ENCODE measurements at regions not wholly inside any gene's neighbourhood (a gene's known extent, or its start where the extent isn't known, plus 50 kb on each side); places are given as distances from the start of the nearest gene placed in this dataset.
"Not testable (repeated sequence)": the region's sequence is repeated elsewhere in the genome, so short reads cannot be mapped to it uniquely, and the experiment has no call there.

DNA sequence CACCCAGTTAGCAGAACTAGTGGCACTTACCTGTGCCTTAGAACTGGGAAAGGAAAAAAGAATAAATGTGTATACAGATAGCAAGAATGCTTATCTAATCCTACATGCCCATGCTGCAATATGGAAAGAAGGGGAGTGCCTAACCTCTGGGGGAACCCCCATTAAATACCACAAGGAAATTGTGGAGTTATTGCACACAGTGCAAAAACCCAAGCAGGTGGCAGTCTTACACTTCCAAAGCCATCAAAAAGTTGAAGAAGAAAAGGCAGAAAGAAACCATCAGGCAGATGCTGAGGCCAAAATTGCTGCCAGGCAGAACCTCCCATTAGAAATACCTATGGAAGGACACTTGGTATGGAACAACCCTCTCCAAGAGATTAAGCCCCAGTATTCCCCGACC lies 246.1 kb upstream of the BTG1 start:
- ATAC-seq, result not testable (repeated sequence)

DNA sequence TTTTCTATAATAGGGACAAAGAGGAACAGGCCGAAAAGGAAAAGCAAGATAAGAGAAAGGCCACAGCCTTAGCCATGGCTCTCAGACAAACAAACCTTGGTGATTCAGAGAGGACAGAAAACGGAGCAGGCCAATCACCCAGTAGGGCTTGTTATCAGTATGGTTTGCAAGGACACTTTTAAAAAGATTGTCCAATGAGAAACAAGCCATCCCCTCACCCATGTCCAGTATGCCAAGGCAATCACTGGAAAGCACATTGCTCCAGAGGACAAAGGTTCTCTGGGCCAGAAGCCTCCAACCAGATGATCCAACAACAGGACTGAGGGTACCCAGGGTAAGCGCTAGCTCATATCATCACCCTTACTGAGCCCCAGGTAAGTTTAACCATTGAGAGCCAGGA lies 243.8 kb upstream of the BTG1 start:
- no peak for ATAC-seq

DNA sequence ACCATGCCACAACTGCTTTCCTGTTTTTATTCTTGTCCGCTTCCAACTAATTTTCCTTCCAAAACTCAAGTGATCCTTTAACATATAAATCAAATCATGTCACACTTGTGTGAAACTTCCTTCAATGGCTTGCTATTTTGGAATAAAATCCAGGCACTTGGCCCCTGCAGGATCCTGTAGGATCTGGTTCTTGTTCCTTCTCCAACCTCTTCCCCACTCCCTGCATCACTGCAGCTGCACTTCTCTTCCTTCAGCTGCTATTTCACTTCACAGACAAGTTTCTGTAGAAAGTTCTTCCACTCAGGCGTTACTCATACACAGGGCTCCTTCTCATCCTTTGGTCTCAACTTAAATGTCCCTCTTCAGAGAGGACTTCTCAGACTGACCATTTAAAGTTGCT lies 239.7 kb upstream of the BTG1 start:
- ATAC-seq, result no peak

DNA sequence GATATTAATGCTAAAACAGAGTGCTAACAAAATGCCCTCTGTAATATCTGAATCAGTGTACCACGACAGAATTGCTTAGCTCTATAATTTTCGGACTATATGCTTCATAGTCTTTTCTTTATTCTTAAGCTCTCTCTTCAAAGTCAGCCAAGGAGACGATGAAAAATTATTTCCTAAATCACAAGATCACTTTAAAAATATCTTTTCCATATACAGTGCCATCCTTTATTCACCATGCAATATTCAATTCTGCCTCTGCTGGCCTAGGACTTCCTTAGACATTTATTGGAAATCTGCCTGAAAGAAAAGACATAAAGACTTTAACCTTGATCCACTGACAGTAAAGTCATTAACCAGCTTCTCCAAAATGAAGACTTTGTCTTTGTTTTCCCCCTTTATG lies 238.9 kb upstream of the BTG1 start:
- no peak for ATAC-seq

DNA sequence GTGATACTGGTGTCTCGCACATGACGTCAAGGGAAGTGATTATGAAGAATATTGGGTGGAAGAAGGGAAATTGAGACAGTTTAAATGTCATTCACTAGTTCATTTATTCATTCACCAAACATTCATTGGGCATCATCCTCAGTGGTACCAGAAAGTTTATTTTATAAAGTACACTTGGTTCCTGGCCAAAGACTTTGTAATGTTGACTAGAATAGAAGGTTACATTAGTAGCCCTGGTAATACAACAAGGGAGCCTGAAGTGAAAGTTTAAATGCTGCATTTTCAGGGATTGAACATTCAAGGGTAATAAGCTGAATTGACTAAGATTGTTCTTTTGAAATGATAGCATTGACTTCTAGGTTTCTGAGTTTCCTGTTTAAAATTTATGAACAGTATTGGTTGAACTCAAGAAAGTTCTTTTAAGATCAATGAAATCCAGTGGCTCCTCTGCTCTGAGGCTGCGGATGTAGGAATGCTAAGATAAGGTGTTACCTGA lies 236.8 kb upstream of the BTG1 start:
- no peak for ATAC-seq

DNA sequence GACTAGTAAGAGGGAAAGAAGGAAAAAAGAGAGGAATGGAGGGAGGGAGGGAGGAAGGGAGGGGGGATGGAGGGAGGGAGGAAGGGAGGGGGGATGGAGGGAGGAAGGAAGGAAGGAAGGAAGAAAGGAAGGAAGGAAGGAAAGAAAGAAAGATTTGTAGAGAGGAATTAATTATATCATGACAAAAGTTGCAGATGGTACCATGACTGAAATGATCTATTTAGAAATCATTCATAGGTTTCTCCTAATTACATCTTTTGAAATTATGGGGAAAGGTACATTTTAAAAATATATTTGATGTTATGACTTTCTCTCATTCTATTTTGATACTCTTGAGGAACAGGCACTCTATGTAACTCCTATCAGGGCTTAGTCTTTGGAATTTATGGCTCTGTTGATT lies 236.2 kb upstream of the BTG1 start:
- no peak for ATAC-seq

DNA sequence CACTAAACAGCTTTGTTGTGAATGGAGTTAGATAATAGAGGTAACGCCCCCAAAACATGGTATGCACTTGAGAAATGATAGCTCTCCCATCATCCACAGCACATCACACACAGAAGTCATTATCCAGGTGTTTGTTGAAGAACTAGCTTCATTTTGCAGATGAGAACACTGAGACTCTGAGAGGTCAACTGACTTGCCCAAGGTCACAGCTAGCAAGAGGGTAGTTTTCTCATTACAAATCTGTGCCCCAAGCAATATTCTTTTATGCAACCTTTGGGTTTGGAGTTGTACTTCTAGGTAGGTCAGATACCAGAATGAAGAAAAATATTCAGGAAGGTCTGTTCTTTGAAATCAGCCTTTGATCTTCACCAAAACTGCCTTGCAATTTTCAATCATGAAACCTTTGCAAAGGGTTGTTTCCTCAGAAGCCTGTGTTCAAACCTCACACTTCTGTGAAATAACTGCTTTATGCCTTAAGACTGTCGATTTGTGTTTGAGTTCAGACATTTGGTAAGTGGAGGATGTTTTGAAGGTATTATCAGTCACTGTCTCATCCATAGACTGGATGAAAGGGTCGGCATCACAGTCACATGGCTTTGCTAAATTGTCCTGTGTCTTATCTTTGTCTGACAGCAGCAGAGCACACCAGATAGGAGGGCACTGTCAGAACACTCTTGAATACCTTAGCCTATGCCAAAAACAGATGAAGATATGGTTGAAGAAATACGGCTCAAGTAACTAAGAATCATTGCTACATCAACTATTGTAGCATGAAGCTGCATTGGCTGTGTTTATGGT lies 233.2 kb upstream of the BTG1 start:
- peak; percentile 64 to 73 for ATAC-seq

DNA sequence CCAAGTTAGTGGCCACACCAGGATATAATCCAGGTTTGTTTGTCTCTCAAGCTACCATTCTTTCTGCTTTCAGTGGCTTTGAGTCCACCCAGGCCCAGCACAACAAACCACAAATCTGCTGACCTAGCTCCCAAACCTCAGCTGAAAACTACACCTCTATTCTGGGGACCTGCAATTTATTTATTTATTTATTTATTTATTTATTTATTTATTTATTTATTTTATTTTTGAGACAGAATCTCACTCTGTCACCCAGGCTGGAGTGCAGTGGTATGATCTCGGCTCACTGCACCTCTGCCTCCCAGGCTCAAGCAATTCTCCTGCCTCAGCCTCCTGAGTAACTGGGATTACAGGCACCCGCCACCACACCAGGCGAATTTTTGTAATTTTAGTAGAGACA lies 229.9 kb upstream of the BTG1 start:
- ATAC-seq, result not testable (repeated sequence)

DNA sequence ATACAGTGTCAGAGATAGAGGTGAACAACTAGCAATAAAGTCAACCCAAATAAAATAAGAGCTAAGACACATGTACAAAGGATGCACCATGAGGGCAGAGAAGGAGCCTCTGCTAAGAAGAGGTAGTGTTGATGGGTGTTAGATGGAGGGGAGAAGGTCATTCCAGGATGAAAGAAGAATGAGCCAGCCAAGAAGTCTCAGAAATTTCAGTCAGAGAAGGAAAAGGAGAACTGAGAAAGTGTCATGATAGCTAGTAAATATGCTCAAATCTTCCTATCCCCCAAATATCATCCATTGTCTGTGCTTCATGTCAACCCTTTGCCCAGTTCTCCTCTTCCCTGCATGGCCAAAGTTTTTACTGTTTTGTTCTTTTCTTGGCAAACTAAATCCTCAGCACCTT lies 225.2 kb upstream of the BTG1 start:
- ATAC-seq, result no peak

DNA sequence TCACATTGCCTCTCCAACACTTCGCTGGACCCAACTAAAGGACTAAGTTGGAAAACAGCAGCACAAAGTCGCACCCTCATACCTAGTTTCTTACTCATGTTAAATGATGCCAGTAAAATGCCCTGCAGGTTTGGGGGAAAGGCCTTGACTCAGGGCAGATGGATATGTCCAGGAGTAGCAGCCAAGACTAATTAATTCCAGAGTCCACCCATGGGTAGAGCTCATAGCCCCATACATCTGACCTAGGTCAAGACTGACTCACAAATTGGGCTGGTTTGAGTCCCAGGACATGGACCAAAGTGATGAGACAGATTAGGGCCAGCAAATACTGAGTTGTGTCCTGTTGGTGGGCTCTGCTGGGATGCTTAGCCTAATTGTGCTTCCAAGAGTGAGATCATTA lies 224.0 kb upstream of the BTG1 start:
- no peak for ATAC-seq

DNA sequence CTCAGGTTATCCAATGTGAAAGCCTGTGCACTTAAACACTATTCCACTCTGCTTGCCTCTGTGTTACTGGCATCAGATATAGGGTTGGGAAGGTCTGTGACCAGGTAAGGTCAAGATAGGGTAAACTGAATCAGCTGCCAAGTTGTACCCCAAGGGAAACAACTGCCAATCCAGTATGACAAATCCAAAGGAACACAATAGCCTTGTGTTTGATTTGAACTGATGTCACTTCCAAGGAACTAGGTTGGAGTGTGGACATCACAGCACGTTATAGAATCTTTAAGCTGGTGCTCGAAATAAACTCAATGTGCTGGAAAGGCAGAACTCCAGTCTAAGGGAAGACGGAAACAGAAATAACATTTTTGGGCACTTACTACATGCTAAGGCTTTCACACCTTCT lies 223.4 kb upstream of the BTG1 start:
- ATAC-seq, result no peak

DNA sequence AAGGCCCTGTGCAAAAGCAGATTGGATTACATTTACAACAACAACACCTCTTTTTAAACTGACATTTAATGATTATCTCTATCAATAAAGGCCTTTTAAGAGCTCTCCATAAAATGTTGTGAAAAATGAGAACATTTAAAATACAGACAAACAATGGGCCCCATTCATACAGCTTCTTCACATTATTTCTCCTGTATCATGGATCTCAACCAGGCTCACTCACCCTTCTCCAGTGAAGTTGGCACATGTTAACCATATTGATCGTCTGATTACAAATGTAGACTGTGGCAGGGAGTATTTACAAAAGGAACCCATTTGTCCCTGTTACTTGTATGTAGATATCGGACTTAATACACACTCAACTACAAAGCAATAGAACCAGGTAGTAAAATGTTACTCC lies 220.2 kb upstream of the BTG1 start:
- no peak for ATAC-seq

DNA sequence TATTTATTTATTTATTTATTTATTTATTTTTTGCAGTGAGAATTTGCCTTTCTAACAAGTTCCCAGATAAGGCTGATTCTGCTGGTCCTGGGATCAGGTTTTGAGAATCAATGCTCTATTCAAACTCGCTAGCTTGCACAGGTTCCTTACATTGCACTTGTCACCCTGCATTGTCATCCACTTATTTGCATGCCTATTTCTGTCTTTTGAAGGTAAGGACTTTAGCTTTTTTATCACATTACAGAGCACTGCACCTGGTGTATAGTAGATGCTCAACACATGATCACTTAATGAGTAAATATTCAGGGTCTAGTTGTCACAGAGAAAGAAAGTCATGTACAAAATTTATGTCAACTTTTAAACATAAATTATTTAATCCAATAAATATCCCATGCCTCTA lies 219.7 kb upstream of the BTG1 start:
- no peak for ATAC-seq

DNA sequence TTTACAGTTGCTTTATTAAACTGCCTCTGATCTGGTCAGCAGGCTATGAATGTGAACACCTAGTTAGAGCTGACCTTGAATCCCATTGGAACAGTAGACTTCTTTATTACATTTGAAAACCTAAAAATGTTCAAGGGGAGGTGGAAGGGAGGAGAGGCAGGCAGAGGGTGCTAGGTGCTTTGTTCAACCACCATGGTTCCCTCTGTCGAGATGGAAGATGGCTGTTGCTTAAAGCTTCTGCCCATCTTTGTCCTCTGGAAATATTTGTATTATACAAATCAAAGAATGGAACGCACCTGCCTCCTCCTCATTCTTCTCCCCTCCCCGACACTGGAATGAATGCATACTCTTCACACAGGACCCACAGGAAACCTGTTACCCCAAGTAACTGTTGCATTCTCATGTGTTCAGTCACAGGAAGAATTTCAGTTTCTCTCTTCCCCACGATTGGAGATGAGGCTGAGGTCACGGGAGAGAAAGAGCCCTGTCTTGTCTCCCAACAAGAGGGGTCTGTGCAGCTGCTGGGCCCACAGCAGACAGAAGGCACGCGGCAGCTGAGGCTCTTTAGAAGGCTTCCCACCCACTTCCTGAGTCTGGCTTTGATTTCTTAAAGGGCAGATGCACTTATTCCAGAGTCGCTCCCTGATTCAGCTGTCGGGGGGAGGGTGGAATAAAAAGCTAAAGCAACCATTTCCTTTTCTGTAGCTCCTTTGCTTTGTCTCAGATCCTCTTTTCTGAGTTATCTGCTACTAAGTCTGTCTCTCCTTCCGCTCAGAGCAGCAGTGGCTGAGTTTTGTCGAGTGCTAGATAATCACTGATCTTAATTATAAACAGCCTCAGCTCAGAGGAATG lies 217.9 kb upstream of the BTG1 start:
- ATAC-seq, result peak; percentile 34 to 51

DNA sequence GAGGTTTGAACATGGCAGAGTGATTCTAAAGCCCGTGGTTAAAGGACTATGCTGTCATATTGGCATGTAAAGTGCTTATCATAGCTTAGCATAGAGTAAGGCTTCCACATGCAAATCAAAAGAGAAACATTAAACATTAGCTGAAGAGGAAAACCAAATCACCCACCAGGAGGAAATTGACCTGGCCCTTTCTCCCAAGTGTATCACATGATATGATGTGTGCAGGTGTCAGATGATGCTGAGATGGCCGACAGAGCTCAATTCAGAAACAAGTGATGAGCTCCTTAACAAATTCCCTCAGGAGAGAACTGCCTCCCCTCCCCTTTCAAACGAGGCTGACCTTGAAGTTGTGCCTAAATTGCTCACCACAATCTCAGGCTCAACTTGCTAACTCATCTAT lies 217.1 kb upstream of the BTG1 start:
- ATAC-seq, result peak; percentile 51 to 58

DNA sequence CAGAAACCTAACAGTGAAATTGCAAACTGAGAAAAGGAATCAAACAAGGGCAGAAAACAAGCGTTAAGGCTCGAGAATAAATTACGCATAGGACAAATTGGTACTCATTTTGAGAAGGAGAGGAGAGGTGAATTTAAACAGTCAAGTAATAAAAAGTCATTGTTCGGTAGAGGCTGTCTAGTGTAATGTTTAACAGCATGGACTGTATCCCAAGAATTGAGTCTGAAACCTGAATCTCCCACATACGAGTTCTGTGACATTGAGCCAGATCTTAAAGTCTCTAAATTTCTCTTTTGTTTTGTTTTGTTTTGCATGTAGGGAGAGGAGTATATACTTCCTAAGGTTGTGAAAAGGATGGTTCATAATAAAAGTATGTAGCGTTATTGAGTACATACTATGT lies 216.5 kb upstream of the BTG1 start:
- no peak for ATAC-seq

DNA sequence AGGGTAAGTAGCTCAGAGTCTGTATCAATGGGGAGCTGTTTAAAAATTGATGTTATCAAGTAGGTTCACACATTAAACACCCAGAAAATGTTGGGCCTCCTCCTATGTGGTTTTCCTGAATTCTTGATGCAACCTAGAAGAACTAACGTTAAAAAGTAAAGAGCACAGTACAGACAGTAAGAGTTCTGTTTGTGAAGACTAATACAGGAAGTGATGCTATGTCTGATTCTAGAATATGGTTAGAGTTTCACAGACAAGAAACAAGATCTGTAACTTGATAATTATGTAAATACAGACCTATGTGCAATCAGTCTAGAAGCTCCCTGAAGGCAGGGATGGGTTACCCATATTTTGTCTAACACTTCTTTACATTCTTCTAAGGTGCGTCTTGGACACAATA lies 214.9 kb upstream of the BTG1 start:
- ATAC-seq, result peak; percentile 60 to 65

DNA sequence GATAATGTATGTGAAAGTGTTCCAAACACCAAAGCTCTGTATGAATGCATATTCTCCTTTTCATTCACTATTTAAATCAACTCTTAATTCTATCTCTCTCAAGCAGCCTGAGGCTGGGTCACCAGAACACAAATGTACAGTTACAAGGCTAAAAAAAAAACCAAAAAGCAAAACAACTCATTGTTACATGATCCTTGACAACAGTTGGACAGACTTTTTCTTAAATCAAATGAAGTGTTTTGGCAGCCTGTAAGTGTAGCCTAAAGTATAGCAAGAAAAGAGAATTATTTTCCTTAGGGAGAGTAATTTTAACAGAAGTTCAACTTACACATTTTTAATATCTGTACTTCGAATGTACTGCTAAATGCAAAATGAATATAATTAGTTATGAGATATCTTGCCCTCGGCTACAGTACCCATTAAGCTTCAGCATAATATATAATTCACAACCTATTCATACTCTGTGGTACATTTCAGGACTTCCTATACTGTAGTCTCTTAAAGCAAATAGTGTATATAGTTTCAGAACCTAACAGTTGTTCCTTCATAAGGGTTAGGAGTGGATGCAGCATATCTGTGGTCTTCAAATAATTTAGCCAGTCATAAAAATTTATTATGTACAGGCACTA lies 214.0 kb upstream of the BTG1 start:
- no peak for ATAC-seq

DNA sequence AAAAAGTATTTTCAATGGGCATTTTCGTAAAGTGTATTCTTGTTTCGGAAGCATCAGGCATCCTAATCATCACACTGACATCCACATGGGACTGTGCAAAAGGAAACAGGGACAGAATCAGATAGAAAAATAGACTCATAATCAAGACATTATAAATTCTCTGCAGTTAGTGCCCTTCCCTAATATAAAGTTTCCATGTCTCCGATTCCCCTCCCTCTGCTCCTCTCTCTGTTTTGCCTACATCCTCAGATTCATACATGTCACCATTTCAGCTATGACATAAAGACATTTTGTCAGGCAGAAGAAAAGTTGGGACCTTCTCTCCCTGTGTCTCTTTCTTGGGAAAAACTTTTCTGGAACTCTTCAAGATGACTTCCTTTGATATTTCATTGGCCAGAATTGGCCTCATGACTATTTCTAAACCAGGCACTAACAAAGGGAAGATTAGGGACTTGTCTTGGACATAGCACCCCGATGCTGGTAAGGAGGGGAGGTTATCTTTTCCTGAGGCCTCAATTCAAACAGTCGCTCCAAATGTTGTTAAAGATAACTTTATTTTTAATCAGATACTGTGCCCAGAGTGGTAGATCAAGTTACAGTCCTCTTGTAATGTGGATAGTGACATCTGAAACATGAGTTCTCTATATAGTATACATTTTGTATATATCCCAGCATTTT lies 212.1 kb upstream of the BTG1 start:
- ATAC-seq, result no peak

DNA sequence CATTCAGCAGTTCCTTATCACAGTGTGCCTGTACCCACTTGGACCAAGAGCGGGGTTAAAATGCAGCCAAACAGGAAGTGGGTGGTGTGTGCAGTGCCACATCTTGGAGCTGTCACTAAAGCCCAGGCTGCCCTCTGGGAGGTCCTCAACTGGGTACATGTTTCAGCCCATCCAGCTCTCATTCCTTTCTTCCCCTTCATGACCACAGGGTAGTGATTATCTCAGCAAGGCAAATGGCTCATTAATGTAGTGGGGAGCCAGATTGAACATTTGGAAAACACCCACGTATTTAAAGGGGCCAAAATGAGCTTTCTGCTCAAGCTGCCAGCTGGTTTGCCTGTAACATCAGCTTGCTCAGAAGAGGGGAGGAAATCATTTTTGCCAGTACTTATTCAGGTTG lies 210.8 kb upstream of the BTG1 start:
- no peak for ATAC-seq

DNA sequence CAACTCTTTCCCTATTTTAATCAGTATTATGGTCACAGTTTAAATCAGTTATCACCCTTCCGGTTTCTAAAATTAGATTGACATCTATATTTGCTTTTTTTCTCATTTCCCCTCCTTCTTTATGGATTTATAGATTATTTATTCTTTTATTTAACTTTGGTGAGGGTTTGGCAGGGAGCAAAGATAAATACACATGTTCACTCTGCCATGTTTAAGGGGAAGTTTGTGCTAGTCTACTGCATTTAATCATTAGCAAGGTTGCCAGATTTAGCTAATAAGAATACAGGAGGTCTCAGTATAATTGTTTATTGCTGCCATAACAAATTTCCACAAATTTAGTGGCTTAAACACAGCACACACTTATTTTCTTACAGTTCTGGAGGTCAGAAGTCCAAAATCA lies 204.0 kb upstream of the BTG1 start:
- ATAC-seq, result no peak

DNA sequence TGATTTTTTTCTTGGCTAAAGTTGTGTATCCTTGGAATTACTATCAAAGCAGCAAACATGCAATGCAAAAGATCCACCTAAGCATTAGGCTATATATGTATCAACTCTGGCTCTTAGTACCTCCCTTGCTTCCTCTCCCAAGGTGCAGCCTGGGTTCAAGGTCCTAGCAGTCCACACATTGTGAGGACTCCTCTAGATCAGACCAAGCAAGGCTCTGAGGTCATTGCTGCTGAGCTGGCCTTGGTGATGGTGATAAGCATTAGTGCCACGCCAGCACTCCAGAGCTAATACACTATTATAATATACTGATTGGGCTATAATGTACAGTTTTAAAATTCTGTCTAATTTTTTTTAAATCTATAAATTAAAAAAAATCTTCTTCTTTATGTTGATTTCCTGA lies 196.9 kb upstream of the BTG1 start:
- no peak for ATAC-seq

DNA sequence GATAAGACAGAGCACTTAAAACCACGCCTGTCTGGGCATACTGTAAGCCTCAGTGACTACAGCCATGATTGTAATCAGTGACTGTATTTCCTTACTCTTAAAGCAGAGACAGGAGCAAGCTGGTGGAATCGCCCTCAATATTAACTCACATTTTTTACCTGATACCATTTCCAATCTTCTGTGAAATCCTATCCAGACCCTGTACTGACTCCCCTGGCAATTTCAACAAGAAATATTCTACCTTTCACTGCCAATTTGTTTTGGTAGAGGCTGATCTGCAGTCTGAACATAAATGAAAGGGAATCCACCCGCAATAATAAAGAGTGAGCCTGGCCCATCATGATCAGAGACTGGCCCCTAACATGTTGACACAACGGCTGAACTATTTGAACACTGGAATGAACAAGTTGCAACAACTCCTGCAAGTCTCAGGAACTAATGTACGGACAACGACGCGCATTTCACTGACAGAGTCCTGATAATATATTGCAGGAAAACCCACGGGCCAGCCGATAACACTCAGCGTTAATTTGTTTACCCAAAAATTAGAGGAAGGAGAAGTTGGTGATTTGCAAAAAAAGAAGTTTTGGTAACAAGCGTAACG lies 195.5 kb upstream of the BTG1 start:
- peak in 1 of 2 donors; percentile 64 for ATAC-seq
